H1 (cell line): ENCODE measurements at regions not wholly inside any gene's neighbourhood (a gene's known extent, or its start where the extent isn't known, plus 50 kb on each side); places are given as distances from the start of the nearest gene placed in this dataset.

ENCODE experiments used
- CTCF ChIA-PET: fragments of 300-600 bp; sonication (Branson Sonifier 250); formaldehyde crosslinking; loops from one replicate; lab custom pipeline; 2021; ENCODE audit not compliant: partially characterized antibody; lab: Charles Lee
- POLR2A ChIA-PET: fragments of 300-600 bp; sonication (Branson Sonifier 250); formaldehyde crosslinking; loops from one replicate; lab custom pipeline; 2021; ENCODE audit warnings: inconsistent platforms; ENCODE audit not compliant: partially characterized antibody; lab: Charles Lee
- DNase-seq, 2 experiments: peaks; one replicate each; pipeline versions ENCODE4 v3.0.0 to v3.0.0-alpha.2; 2010 to 2022; ENCODE audit warnings: low spot score in 2 of 2, low read depth in 1 of 2, mixed read lengths in 1 of 2
- FAIRE-seq: peaks from 2 replicates; lab custom pipeline; 2011; peaks lifted over from hg19 to GRCh38; lab: Jason Lieb, UNC
- H2AFZ ChIP-seq: 2 replicates; pipeline ENCODE4 v1.8.1; 2012; ENCODE audit warnings: low read length, inconsistent platforms
- H2AK5ac ChIP-seq: 2 replicates; pipeline ENCODE4 v1.6.1; 2013; ENCODE audit warnings: low read depth, low read length
- H2BK120ac ChIP-seq: replicated peaks from 2 replicates; pipeline ENCODE3; 2013; ENCODE audit warnings: low read depth, low read length, inconsistent platforms
- H2BK12ac ChIP-seq: 2 replicates; pipeline ENCODE4 v1.6.1; 2013; ENCODE audit warnings: low read depth, low read length
- H2BK15ac ChIP-seq: 2 replicates; pipeline ENCODE4 v1.6.1; 2013; ENCODE audit warnings: low read length
- H2BK20ac ChIP-seq: 2 replicates; pipeline ENCODE4 v1.6.1; 2013; ENCODE audit warnings: low read length
- H2BK5ac ChIP-seq: 2 replicates; pipeline ENCODE4 v1.6.1; 2013; ENCODE audit warnings: low read depth, low read length
- H3K14ac ChIP-seq: 2 replicates; pipeline ENCODE4 v1.6.1; 2013; ENCODE audit warnings: inconsistent platforms; ENCODE audit not compliant: insufficient read length
- H3K18ac ChIP-seq: 2 replicates; pipeline ENCODE4 v1.6.1; 2013; ENCODE audit warnings: low read length; ENCODE audit errors: extremely low read depth
- H3K23ac ChIP-seq: 2 replicates; pipeline ENCODE4 v1.6.1; 2013; ENCODE audit warnings: inconsistent platforms; ENCODE audit not compliant: insufficient read length
- H3K23me2 ChIP-seq: 2 replicates; pipeline ENCODE4 v1.6.1; 2013; ENCODE audit warnings: low read depth, low read length
- H3K27ac ChIP-seq: 2 replicates; pipeline ENCODE4 v1.6.1; 2011; ENCODE audit warnings: low read depth, low read length, inconsistent platforms
- H3K27me3 ChIP-seq, 4 experiments: replicated peaks in 1 of 4; 1 replicate in 1 of 4; 2 replicates in 3 of 4; pipeline versions ENCODE4 v1.6.1 to v1.8.1; 2011 to 2013; ENCODE audit warnings: low read length in 3 of 4, mild to moderate bottlenecking in 3 of 4, inconsistent platforms in 2 of 4, mixed read lengths in 2 of 4, moderate library complexity in 1 of 4; ENCODE audit not compliant: control insufficient read depth in 3 of 4, insufficient read depth in 3 of 4; ENCODE audit errors: extremely low read depth in 1 of 4
- H3K36me3 ChIP-seq, 4 experiments: 2 replicates each; pipeline versions ENCODE4 v1.6.1 to v1.8.1; 2011 to 2013; ENCODE audit warnings: mild to moderate bottlenecking in 4 of 4, low read length in 3 of 4, moderate library complexity in 2 of 4, control low read depth in 1 of 4, inconsistent platforms in 1 of 4; ENCODE audit not compliant: insufficient read depth in 4 of 4, control insufficient read depth in 2 of 4
- H3K4ac ChIP-seq: replicated peaks from 2 replicates; pipeline ENCODE3; 2013; ENCODE audit warnings: low read length, low read depth, mixed read lengths, inconsistent platforms; ENCODE audit not compliant: insufficient read length
- H3K4me1 ChIP-seq, 4 experiments: replicated peaks in 1 of 4; 1 replicate in 1 of 4; 2 replicates in 3 of 4; pipeline versions ENCODE4 v1.6.1 to v1.8.1; 2011 to 2013; ENCODE audit warnings: low read length in 3 of 4, inconsistent platforms in 2 of 4, mixed read lengths in 1 of 4; ENCODE audit not compliant: insufficient read depth in 4 of 4, control insufficient read depth in 3 of 4
- H3K4me2 ChIP-seq, 2 experiments: 2 replicates each; pipeline versions ENCODE4 v1.6.1 to v1.8.1; 2011 to 2013; ENCODE audit warnings: low read depth in 2 of 2, low read length in 2 of 2, control low read depth in 1 of 2, inconsistent platforms in 1 of 2, mild to moderate bottlenecking in 1 of 2; ENCODE audit not compliant: insufficient read depth in 1 of 2
- H3K4me3 ChIP-seq, 4 experiments: fragments of 200-600, 300-600 bp in 1 of 4; sonication (generic), shearing (Covaris generic), sonication (Bioruptor Twin) in 1 of 4; 2 replicates each; pipeline versions ENCODE4 v1.5.1 to v1.8.1; 2011 to 2016; ENCODE audit warnings: low read length in 4 of 4, low read depth in 3 of 4, control low read depth in 2 of 4, inconsistent platforms in 2 of 4, mild to moderate bottlenecking in 2 of 4, mixed read lengths in 1 of 4, moderate library complexity in 1 of 4; ENCODE audit not compliant: insufficient read depth in 2 of 4; ENCODE audit errors: extremely low read depth in 1 of 4
- H3K56ac ChIP-seq: replicated peaks from 2 replicates; pipeline ENCODE3; 2013; ENCODE audit warnings: low read depth, mild to moderate bottlenecking, mixed read lengths, low read length, inconsistent platforms; ENCODE audit not compliant: insufficient read length
- H3K79me1 ChIP-seq: 2 replicates; pipeline ENCODE4 v1.6.1; 2013; ENCODE audit warnings: low read depth, low read length, control low read depth
- H3K79me2 ChIP-seq, 2 experiments: 2 replicates each; pipeline versions ENCODE4 v1.6.1 to v1.8.1; 2012 to 2013; ENCODE audit warnings: low read length in 2 of 2, mild to moderate bottlenecking in 2 of 2, inconsistent platforms in 1 of 2; ENCODE audit not compliant: insufficient read depth in 2 of 2, control insufficient read depth in 1 of 2
- H3K9ac ChIP-seq, 4 experiments: replicated peaks in 1 of 4; 1 replicate in 1 of 4; 2 replicates in 3 of 4; pipeline versions ENCODE4 v1.6.1 to v1.8.1; 2011 to 2013; ENCODE audit warnings: low read depth in 3 of 4, low read length in 3 of 4, control low read depth in 2 of 4, mild to moderate bottlenecking in 2 of 4, moderate library complexity in 2 of 4, inconsistent platforms in 1 of 4; ENCODE audit errors: extremely low read depth in 1 of 4
- H3K9me3 ChIP-seq, 2 experiments: 2 replicates each; pipeline versions ENCODE4 v1.6.1 to v1.8.1; 2012 to 2013; ENCODE audit warnings: mild to moderate bottlenecking in 2 of 2, moderate library complexity in 2 of 2, control low read depth in 1 of 2, inconsistent platforms in 1 of 2, low read depth in 1 of 2, low read length in 1 of 2, mixed read lengths in 1 of 2; ENCODE audit not compliant: insufficient read depth in 2 of 2
- H4K20me1 ChIP-seq, 2 experiments: replicated peaks in 1 of 2; 2 replicates each; pipeline versions ENCODE3 to v1.8.1; 2011 to 2013; ENCODE audit warnings: inconsistent platforms in 2 of 2, low read length in 2 of 2, mild to moderate bottlenecking in 1 of 2; ENCODE audit not compliant: insufficient read depth in 2 of 2, control insufficient read depth in 1 of 2
- H4K5ac ChIP-seq: 2 replicates; pipeline ENCODE4 v1.6.1; 2013; ENCODE audit warnings: low read length, low read depth, mixed read lengths, inconsistent platforms; ENCODE audit not compliant: insufficient read length
- H4K8ac ChIP-seq: 2 replicates; pipeline ENCODE4 v1.8.0; 2013; ENCODE audit warnings: mild to moderate bottlenecking, moderate library complexity, low read length, inconsistent platforms; ENCODE audit not compliant: insufficient read depth; ENCODE audit errors: extremely low read depth
- H4K91ac ChIP-seq: replicated peaks from 2 replicates; pipeline ENCODE3; 2013; ENCODE audit warnings: low read length, mixed read lengths, inconsistent platforms; ENCODE audit not compliant: insufficient read length
- EZH2 ChIP-seq: fragments of 200-600 bp; sonication (generic); IDR thresholded peaks from 2 replicates; pipeline ENCODE4 v1.7.1; 2012; ENCODE audit warnings: low read depth, mild to moderate bottlenecking, moderate library complexity, low read length, inconsistent platforms; ENCODE audit not compliant: severe bottlenecking
- WGBS, 2 experiments: shearing (Covaris generic) in 1 of 2; methylation state at CpG; one replicate each; pipeline versions ENCODE4 v1.1.6 to v1.1.7; 2013 to 2015; ENCODE audit warnings: low lambda C conversion rate in 2 of 2, mixed read lengths in 2 of 2, inconsistent platforms in 1 of 2, low coverage in 1 of 2, missing lambda C conversion rate in 1 of 2; ENCODE audit not compliant: insufficient replicate concordance in 2 of 2, insufficient coverage in 1 of 2, insufficient read length in 1 of 2; ENCODE audit errors: extremely low coverage in 1 of 2, missing lambda C conversion rate in 1 of 2; 5-methylcytosine and 5-hydroxymethylcytosine counted together

GRCh38 chr7:9407816-9408215 is 974.4 kb downstream of the NXPH1 start:
- no peak overlapping the region for H3K14ac ChIP-seq
- H3K4me1 ChIP-seq: no peaks in the 10 kb centered on the region
- no peak overlapping the region for H4K91ac ChIP-seq
- H2AK5ac ChIP-seq: no peak overlapping the region
- no peak overlapping the region for H2AFZ ChIP-seq
- H3K4me2 ChIP-seq: no peak overlapping the region
- H3K36me3 ChIP-seq: no peaks in the 10 kb centered on the region
- H4K8ac ChIP-seq: no peak overlapping the region
- no peak overlapping the region for H2BK20ac ChIP-seq
- H3K27ac ChIP-seq: no peak overlapping the region
- no peak overlapping the region for H3K9ac ChIP-seq
- H3K27me3 ChIP-seq: no peaks in the 10 kb centered on the region
- H3K4ac ChIP-seq: no peak overlapping the region
- H3K18ac ChIP-seq: no peak overlapping the region
- H2BK12ac ChIP-seq: no peak overlapping the region
- H2BK120ac ChIP-seq: no peak overlapping the region
- no peak overlapping the region for H2BK15ac ChIP-seq
- no peak overlapping the region for H4K5ac ChIP-seq
- no peaks in the 10 kb centered on the region for H4K20me1 ChIP-seq
- H3K23ac ChIP-seq: no peak overlapping the region
- no peak overlapping the region for H3K4me3 ChIP-seq
- H3K9me3 ChIP-seq: peaks cover 0 to 5% of the 10 kb centered on the region in 2 experiments; a peak in 1 of 4 replicates
- no peaks in the 10 kb centered on the region for H3K79me2 ChIP-seq
- FAIRE-seq (no peak), DNase-seq (no peak)
- H3K79me1 ChIP-seq: no peaks in the 10 kb centered on the region
- no peak overlapping the region for H2BK5ac ChIP-seq
- no peaks in the 10 kb centered on the region for H3K23me2 ChIP-seq
- POLR2A ChIA-PET: no interaction called here
- H3K56ac ChIP-seq: no peak overlapping the region
- no peak for TF ChIP-seq EZH2
- TF ChIP-seq, all 59 proteins: peak for 0
- CTCF ChIA-PET: no interaction called here
- WGBS, 2 experiments: 77% methylated on average over 4 of the region's 4 CpGs; no CpG with 5 or more reads in 1 of the 2 experiments
